T-helper 17 cell (primary cell): ENCODE measurements at regions not wholly inside any gene's neighbourhood (a gene's known extent, or its start where the extent isn't known, plus 50 kb on each side); places are given as distances from the start of the nearest gene placed in this dataset.
"Not testable (repeated sequence)": the region's sequence is repeated elsewhere in the genome, so short reads cannot be mapped to it uniquely, and the experiment has no call there.

Experiments used
- ATAC-seq: fragments of 150-1000 bp; cut with Tn5 transposase; 2 replicates; pipeline ENCODE4 v1.10.0; 2021; ENCODE audit warnings: mild to moderate bottlenecking, moderate library complexity
- DNase-seq, 3 donors: peaks; one replicate each; pipeline versions ENCODE4 v3.0.0 to v3.0.0-alpha.2; 2020 to 2021
- H3K9me3 ChIP-seq: one replicate; pipeline ENCODE4 v1.7.0; 2013; ENCODE audit warnings: low read length, mild to moderate bottlenecking; ENCODE audit not compliant: control insufficient read depth, poor library complexity, severe bottlenecking
- H3K27ac Mint-ChIP-seq: one replicate; pipeline ENCODE4 v1.8.0; 2022; ENCODE audit warnings: mild to moderate bottlenecking, moderate library complexity, mixed read lengths
- H3K27me3 Mint-ChIP-seq: one replicate; pipeline ENCODE4 v1.8.0; 2022; ENCODE audit warnings: mixed read lengths
- H3K36me3 Mint-ChIP-seq: one replicate; pipeline ENCODE4 v1.8.0; 2022; ENCODE audit warnings: low read depth, mixed read lengths
- H3K4me1 Mint-ChIP-seq: one replicate; pipeline ENCODE4 v1.8.0; 2022; ENCODE audit warnings: mild to moderate bottlenecking, mixed read lengths
- H3K4me3 Mint-ChIP-seq: one replicate; pipeline ENCODE4 v1.8.0; 2022; ENCODE audit warnings: mild to moderate bottlenecking, moderate library complexity, mixed read lengths

DNA sequence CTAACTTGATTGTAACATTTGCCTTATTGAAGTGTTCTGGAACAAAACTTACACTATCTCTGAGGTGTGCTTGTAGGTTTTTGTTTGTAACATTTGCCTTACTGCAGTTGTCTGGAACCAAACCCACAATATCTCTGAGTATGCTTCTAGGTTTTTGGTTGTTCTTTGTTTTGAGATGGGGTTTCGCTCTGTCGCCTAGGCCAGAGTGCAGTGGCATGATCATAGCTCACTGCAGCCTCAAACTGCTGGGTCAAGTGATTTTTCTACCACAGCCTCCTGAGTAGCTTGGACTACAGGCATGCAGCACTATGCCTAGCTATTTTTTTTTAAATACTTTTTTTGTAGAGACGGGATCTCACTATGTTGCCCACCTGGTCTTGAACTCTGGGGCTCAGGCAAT, 1464.6 kb downstream of the FOXD4L5 start:
- not testable (repeated sequence) for H3K4me3 Mint-ChIP-seq, H3K36me3 Mint-ChIP-seq, H3K27ac Mint-ChIP-seq, H3K9me3 ChIP-seq, DNase-seq, ATAC-seq
- peaks cover 12% of the 10 kb centered on the region for H3K4me1 Mint-ChIP-seq
- peaks cover 16% of the 10 kb centered on the region for H3K27me3 Mint-ChIP-seq

DNA sequence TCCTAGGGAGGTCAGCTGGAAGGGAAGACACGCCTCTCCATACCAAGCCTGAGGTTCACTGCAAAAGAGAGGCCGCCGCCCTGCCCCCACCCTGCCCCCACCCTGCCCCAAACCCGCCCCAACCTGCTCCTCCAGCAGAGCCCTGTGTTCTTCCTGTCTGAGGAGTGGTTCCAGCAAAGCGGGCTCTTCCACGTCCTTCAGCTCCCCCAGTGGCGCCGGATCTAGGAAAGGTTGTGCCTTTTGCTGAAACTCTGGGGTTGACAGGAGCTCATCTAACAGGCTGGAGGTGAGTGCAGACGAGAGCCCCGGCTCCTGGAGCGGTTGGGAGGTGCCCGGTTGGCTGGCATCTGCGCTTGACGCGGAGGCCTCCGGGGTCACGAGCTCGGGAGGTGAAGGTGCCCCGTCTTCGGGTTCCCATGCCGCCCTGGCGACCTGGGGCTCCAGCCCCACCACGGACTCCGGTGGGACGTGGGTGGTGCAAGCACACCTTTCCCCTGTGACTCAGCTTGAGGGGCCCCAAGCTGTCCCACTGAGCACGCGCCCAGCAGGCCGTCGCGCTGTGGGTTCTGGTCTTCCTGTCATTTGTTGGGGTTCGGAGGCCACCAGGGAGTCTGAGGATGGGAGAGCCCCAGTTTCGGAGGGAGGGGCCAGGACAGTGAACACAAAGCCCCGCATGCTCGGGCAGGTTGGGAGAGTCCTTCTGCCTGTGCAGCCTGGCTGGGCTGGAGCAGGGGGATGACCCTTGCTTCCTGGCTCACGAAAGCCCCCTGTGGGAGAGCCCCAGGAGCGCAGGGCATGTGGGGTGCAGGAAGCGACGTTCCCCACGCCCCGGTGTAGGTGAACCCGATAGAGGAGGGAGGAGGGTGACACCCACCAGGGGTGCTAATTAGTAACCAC, 1467.1 kb downstream of the FOXD4L5 start:
- peaks cover 16% of the 10 kb centered on the region for H3K27me3 Mint-ChIP-seq
- H3K36me3 Mint-ChIP-seq: peaks cover 6% of the 10 kb centered on the region
- DNase-seq (peak; percentile 39 to 51 (median 49)), ATAC-seq (peak; percentile 70)
- H3K4me3 Mint-ChIP-seq: peak overlapping the region; percentile 80
- no peaks in the 10 kb centered on the region for H3K9me3 ChIP-seq
- peaks cover 12% of the 10 kb centered on the region for H3K4me1 Mint-ChIP-seq
- H3K27ac Mint-ChIP-seq: peak overlapping the region; percentile 22

DNA sequence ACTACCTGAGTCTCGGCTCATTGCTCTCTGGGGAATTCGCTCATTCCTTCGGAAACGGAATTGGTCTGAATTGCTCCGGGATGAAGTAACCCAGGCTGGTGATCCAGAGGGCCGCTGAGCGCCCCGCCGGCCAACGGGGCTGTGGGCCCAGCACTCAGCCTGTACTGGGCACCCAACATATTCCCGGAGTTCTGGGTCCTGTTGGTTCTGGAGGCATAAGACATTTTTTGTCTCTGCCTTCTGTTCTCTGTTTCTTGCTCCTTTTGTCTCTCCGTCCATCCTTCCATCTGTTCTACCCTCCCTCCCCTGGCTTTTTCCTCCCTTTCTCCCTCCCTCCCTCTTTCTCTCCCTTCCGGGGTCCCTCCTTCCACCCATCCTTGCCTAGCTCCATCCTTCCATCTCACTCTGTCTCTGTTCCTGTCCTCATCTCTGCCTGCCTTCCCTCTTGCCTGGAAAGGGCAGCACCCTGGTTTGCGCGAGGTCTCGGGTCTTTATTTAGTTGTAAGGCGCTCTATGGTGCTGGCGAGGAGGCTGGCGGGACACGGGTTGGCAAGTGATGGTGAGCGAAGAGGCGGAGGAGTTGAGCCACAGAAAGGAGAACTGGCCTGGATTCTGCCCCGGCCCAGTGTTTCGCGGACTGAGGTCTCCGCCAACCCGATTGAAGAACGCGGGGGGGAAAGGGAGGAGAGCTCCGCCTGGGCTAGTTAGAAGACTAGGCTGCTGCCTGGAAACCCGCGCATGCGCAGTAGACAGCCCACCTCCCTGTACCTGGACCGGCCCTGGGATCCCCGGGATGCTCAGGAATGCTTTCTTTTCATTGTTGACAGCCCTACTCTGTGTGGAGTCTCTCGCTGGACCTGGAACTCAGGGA, 1468.0 kb downstream of the FOXD4L5 start:
- no peak overlapping the region for H3K27ac Mint-ChIP-seq
- H3K36me3 Mint-ChIP-seq: peaks cover 6% of the 10 kb centered on the region

DNA sequence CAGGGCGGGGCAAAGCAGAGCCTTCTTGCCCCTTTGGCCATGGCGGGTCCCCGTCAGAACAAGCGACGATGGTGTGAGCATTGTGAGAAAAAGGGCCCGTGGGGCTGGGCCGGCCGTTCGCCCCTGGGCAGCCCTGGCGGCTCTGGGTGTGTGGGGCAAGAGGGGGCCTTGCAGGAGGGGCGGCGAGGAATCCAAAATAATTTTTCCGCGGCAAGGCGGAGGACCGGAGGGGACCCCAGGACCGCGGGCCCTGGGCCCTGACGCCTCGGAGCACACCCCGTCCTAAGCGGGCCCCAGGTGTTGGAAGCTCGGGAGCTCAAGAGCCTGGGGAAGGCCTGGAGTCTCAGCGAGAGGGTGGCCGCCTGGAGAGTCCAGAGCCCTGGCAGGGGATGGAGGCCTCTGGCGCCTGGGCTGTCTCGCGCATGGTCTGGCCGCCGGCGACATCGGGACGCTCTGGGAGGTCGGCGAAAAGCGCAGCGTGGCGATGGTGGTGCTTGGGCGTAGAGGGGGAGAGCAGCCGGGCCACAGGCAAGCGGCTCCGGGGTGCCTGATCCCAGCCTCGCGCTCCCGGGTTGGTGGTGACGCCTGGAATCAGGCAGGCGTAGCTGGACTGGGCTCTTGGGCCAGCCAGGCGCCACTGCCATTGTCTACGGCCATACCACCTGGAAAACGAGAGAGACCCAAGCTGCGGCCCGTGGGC, 1469.9 kb downstream of the FOXD4L5 start:
- H3K27ac Mint-ChIP-seq, ATAC-seq, H3K36me3 Mint-ChIP-seq, DNase-seq, H3K4me3 Mint-ChIP-seq, H3K9me3 ChIP-seq: not testable (repeated sequence)
- H3K4me1 Mint-ChIP-seq: peaks cover 12% of the 10 kb centered on the region
- peaks cover 16% of the 10 kb centered on the region for H3K27me3 Mint-ChIP-seq

More for the DNA sequence above, 1468.0 kb downstream of the FOXD4L5 start:
- DNase-seq (peak; percentile 40 to 54 (median 53)), ATAC-seq (peak; percentile 66)
- Mint-ChIP-seq H3K4me3 (peak overlapping the region; percentile 80), H3K4me1 (peaks cover 12% of the 10 kb centered on the region), H3K27me3 (peaks cover 16% of the 10 kb centered on the region)
- no peaks in the 10 kb centered on the region for H3K9me3 ChIP-seq

DNA sequence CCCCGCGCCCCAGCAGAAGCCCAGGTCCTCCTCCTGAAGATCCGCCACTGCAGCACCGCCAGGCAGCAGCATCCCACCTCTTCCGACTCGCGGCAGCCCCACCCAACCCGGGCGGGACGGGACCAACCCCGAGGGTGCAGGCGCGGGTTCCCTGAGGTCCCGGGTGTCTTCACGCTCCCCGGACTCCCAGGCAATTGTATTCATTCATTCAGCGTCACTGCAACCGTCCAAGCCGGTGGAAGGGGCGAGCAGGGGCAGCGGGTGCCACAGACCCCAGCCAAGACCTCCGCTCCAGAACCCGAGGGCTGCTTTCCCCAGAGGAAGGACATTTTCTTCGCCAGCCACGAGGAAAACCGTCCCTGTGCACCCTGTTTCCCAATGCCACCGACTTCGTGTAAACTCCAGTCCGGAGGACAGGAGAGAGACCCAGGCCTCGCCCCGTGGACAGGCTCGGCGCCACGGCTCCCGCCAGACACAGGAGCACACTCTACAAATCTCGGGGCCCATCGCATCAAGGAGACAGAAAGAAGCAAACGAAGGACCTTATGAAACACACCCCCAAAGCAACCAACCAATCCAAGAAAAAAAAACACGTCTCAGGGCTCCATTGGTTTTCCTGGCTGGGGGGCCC, 1471.5 kb downstream of the FOXD4L5 start:
- H3K27ac Mint-ChIP-seq, H3K9me3 ChIP-seq, DNase-seq, ATAC-seq, H3K36me3 Mint-ChIP-seq, H3K4me3 Mint-ChIP-seq: not testable (repeated sequence)
- Mint-ChIP-seq H3K27me3 (peaks cover 16% of the 10 kb centered on the region), H3K4me1 (peaks cover 12% of the 10 kb centered on the region)

DNA sequence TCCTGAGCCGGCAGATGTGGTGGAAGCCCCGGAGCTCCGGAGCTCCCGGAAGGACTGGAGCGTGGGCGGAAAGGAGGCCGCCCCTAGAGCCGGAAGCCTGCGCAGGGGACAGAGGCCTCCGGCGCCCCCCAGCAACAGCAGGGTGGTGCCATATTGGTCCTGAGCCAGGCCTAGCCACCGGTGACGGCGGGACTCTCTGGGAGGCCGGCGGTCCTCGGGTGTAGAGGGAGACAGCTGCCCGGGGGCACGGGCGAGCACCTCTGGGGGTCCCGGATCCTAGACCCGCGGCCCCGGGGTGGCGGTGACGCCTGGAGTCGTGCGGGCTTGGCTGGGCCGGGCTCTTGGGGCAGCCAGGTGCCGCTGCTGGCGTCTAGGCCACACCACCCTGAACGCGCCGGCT, 1472.2 kb downstream of the FOXD4L5 start:
- H3K27ac Mint-ChIP-seq, H3K4me3 Mint-ChIP-seq, DNase-seq, H3K9me3 ChIP-seq, H3K4me1 Mint-ChIP-seq, H3K36me3 Mint-ChIP-seq: not testable (repeated sequence)
- peak; percentile 52 for ATAC-seq
- H3K27me3 Mint-ChIP-seq: peaks cover 11% of the 10 kb centered on the region

DNA sequence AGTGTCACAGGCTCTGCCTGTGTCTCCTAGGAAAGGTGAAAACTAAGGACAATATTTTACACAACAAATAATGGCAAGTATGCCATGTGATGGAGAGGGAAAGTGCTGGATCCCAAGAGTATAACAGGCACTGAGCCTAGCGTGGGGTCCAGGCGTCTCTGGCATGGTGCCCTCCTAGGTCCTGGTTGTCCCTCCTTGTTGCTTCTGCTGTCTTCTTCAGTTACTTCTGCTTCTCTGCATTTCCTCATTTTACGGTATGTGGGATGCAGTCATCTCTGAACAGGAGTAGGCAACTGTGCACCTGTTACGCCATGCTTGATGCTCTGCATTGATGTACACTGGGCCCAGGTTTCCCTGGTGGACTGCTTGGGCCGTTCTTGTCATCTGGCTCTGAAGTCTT, 1480.8 kb downstream of the FOXD4L5 start:
- ATAC-seq, H3K4me3 Mint-ChIP-seq, H3K27me3 Mint-ChIP-seq, H3K4me1 Mint-ChIP-seq, H3K27ac Mint-ChIP-seq, H3K36me3 Mint-ChIP-seq, H3K9me3 ChIP-seq, DNase-seq: not testable (repeated sequence)

DNA sequence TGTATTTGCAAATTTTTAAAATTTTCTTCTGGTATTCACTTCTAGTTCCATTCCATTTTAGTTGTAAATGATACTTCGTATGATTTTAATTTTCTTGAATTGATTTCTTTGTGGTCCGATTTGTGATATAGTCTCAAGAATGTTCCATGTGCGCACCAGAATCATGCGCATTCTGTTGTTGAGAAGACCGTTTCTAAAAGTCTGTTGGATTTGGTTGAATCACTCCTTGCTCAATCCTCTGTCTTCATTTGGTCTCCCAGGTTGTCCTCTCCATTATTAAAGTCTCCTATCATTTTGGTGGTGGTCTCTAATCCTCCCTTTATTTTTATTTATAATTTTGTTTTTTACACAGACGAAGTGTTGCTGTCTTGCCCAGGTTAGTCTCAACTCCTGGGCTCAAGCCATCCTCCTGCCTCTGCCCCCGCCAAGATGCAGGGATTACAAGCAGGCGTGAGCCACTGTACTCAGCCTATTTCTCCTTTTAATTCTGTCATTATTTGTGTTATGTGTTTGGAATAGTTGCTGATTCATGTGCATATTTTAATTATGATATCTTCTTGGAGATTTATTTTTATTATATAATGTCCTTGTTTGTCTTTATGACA, 1490.8 kb downstream of the FOXD4L5 start:
- H3K4me1 Mint-ChIP-seq, H3K4me3 Mint-ChIP-seq, H3K27ac Mint-ChIP-seq, DNase-seq, H3K9me3 ChIP-seq, H3K27me3 Mint-ChIP-seq, H3K36me3 Mint-ChIP-seq, ATAC-seq: not testable (repeated sequence)

DNA sequence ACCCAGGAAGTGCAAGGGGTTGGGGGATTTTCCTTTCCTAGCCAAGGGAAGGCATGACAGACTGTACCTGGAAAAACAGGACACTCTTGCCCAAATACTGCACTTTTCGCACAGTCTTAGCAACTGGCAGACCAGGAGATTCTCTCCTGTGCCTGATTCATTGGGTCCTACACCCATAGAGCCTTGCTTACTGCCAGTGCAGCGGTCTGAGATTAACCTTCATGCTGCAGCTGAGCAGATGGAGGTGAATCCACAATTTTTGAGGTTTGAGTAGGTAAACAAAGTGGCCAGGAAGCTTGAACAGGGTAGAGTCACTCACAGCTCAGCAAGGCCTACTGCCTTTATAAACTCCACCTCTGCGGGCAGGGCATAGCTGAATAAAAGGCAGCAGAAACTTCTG, 1497.6 kb downstream of the FOXD4L5 start:
- H3K36me3 Mint-ChIP-seq, ATAC-seq, H3K9me3 ChIP-seq, H3K4me1 Mint-ChIP-seq, H3K4me3 Mint-ChIP-seq, DNase-seq, H3K27me3 Mint-ChIP-seq, H3K27ac Mint-ChIP-seq: not testable (repeated sequence)

DNA sequence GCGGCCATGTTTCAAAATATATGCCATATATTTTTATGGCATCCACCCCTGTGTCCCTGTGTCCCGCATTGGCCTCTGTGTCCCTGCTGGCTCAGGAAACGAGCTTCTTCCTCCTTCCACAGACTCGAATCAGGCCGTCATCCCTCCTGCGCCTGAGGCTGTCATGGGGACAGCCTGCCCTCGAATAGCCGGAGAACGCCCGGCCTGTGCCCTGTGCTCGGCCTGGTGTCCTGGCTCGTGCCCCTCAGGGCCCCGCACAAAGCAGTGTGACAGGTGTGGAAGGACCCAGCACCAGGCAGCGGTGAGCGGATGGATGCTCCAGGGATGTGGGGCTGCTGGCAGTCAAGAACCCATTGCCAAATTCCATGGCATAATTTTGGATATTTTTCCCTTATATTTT, 1500.0 kb downstream of the FOXD4L5 start:
- not testable (repeated sequence) for ATAC-seq, H3K27ac Mint-ChIP-seq, DNase-seq, H3K9me3 ChIP-seq, H3K36me3 Mint-ChIP-seq, H3K4me3 Mint-ChIP-seq, H3K4me1 Mint-ChIP-seq, H3K27me3 Mint-ChIP-seq

DNA sequence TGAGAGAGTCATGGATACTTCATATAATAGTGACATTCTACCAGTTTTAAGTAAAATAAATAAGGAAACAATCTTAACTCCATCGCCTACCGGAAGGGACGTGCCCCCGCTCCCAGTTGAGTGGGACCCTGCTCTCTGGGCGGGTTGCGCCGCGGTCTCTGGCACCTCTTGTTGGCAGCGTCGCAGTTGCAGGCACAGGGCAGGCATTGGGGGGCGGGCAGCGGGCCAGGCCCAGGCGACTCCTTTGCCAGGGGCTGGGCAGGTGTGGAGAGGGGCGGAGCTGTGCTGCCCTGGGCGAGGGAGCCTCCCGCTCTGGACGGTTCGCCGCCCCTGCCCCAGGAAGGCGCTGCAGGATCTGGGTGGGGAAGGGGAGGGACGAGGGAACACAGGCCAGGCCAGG, 1500.6 kb downstream of the FOXD4L5 start:
- H3K9me3 ChIP-seq, H3K4me1 Mint-ChIP-seq, DNase-seq, H3K4me3 Mint-ChIP-seq, H3K36me3 Mint-ChIP-seq, H3K27me3 Mint-ChIP-seq, H3K27ac Mint-ChIP-seq, ATAC-seq: not testable (repeated sequence)

DNA sequence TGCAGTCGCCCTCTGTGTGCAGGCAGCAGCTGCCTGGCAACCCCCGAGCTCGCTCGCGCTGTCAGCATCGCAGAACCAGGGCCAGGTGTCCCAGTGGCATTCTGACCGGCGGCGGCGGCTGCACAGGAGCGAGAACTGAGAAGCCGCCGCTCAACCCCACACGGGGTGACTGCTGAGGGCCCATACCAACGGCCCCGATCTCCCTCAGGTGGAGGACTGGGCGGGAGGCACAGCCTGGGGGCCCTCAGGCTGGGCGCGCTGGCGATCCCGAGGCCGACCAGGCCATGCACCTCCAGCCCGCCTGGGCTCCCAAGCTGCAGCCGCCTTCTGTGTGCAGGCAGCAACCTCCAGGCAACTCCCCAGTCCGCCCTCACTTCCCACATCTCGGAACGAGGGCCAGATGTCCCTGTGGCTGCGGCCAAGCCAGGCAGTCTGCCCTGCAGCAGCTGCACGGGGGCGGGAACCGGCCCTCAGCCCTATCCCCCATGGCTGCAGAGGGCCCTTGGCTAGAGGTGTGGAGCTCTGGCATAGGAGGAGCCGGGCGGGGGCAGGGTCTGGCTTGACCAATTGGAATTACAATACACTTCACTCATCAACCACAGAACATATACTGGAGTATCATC, 1503.1 kb downstream of the FOXD4L5 start:
- not testable (repeated sequence) for H3K36me3 Mint-ChIP-seq, H3K27me3 Mint-ChIP-seq, H3K9me3 ChIP-seq, H3K4me3 Mint-ChIP-seq, H3K27ac Mint-ChIP-seq, H3K4me1 Mint-ChIP-seq, DNase-seq
- ATAC-seq: peak; percentile 37
